ENCODE measurements at regions not wholly inside any gene's neighbourhood (a gene's known extent, or its start where the extent isn't known, plus 50 kb on each side); places are given as distances from the start of the nearest gene placed in this dataset.
A peak's percentile ranks its signal among the peaks of the same experiment; 100 is the strongest.

DNA sequence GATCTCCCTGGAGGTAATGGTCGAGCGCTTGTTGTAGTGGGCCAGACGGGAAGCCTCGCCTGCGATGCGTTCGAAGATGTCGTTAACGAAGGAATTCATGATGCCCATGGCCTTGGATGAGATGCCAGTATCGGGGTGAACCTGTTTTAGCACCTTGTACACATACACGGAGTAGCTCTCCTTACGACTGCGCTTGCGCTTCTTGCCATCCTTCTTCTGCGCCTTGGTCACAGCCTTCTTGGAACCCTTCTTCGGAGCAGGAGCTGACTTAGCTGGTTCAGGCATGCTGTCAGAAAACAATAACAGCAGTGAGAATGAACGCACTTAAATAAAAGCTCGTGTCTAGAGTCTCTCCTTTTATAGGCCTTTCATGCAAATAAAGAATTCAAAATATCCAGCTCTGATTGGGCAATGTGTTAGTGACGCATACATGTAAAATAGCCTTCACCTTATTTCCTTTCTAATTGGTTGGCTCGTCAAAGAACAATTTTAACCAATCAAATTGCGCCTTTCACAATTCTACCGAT, 129.2 kb downstream of the HFE start:
- peak; percentile 46 for DNase-seq

DNA sequence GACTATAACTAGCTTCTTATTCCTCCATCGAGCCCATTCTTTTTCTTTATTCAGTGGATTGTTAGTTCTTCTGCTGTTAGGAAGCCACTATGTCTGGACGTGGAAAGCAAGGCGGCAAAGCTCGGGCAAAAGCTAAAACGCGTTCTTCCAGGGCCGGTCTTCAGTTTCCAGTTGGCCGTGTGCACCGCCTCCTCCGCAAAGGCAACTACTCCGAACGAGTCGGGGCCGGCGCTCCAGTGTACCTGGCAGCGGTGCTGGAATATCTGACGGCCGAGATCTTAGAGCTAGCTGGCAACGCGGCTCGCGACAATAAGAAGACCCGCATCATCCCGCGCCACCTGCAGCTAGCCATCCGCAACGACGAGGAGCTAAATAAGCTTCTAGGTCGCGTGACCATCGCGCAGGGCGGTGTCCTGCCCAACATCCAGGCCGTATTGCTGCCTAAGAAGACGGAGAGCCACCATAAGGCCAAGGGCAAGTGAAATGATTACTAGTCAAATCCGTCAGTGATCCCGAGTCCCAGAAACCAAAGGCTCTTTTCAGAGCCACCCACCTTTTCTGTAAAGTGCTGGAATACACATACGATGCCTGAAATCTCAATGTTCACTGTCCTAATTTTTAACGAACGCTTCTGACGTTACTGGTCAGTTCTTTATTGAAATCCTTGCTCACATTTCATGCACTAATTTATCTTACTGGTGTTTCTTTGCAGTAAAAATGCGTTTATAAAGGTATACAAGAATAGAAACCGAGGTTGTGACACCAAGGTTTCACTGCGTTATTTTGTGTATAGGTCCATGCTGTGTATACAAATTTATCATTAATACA, 129.9 kb downstream of the HFE start:
- peak; percentile 67 for DNase-seq

DNA sequence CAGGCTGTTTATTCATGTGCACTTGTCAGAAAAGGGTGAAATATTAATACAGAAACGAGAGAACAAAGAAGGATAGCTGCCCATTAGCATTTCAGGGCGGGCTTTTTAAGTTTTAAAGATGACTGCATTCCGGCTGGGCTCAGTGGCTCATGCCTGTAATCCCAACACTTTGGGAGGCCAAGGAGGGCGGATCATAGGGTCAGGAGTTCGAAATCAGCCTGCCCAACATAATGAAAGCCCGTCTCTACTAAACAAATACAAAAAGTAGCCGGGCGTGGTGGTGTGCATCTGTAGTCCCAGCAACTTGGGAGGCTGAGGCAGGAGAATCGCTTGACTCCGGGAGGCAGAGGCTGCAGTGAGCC, 130.5 kb downstream of the HFE start:
- DNase-seq = no peak

DNA sequence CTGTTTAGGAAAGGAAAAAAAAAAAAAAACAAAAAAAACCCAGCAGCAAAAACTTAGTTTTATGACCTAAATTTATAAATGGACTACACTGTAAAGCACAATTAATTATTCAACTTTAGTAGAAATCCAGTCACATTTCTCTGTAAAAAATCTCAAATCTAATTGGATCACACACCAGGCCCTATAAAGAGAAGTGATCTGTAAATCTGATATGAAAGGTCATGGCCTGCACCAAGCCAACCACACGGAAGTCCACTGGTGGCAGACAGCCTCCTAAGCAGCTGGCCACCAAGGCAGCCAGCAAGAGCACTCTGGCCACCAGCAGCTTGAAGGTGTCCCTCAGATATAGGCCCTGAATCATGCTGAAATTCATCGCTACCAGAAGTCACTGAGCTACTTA, 131.6 kb downstream of the HFE start:
- no peak for DNase-seq

DNA sequence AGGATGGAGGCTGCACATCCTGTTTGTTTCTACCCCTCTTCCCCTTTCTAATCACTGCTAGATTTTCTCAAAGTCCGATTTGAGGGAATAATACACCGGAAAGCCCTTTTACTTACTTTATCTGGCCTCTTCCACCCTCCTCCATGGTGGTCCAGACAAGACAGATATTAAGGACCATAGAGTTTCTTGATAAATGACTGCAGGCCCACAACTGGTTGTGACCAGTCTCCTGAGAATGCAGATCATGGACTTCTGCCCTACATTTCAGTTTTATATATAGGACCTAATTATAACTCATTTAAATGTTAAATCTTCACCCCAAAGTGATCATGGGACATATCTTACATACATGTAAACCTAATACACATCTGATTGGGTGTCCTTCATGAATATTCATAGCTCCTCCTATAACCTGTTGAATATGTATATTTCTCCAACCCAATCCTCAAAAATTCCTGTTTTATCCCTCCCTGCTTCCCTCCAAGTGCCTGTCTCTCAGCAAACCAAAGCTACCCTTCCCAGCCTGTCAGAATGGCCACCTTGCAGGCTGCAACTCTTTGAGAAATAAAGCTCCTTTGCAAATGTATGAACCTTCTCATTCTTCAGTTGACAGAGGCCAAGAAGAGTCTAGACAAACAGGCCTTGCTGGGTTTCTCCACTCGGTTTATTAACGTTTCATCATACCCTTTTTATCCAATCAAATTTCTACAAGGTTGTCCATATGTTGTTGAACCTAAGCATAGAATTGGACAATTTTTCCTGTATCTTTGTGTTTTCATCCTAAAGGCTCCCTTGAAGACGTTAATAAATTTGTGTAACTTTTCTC, 133.1 kb downstream of the HFE start:
- DNase-seq = no peak

DNA sequence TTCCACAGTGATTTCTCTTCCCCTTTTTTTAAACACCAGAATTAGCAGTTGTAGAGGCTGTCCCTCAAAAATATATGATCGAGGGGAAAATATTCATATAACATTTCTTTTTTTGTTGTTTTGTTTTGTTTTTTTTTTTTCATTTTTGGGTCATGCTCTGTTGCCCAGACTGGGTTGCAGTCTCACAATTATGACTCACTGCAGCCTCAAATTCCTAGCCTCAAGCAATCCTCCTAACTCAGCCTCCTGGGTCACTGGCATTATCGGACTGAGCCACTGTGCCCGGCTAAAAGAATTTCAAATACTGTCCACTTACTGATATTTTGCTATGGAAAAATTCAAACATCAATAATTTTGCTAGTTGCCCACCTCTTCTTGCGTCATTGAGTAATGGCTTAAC, 134.0 kb downstream of the HFE start:
- DNase-seq = no peak

DNA sequence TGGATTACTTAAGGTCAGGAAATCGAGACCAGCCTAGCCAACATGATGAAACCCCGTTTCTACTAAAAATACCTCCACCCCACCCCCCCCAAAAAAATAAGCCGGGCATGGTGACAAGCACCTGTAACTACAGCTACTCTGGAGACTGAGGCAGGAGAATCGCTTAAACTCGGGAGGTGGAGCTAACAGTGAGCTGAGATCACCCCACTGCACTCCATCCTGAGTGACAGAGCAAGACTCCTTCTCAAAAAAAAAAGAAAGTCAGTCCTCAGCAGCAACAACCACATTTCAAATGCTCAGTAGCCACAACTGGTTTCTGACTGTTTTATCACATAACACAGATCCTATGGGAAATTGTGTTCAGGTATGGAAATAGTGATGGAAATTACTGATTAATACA, 135.3 kb downstream of the HFE start:
- DNase-seq = no peak

DNA sequence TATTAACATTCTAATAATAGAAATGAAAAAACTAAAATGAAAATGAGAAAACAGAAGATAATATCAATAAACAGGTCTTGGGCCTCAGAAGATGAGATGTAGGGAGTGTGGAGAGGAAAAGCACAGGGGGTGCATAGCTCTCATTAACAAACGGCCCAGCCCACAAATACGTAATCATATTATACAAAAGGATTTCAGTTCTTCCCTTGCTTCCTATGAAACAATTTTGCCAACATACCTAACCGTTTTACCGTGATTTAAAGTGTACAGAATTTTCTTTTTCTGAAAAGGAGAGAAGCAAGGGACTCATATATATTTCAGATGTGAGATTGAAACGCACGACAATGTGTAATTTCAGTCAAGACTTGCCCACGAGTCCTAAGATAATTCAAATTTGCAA, 136.0 kb downstream of the HFE start:
- no peak for DNase-seq

DNA sequence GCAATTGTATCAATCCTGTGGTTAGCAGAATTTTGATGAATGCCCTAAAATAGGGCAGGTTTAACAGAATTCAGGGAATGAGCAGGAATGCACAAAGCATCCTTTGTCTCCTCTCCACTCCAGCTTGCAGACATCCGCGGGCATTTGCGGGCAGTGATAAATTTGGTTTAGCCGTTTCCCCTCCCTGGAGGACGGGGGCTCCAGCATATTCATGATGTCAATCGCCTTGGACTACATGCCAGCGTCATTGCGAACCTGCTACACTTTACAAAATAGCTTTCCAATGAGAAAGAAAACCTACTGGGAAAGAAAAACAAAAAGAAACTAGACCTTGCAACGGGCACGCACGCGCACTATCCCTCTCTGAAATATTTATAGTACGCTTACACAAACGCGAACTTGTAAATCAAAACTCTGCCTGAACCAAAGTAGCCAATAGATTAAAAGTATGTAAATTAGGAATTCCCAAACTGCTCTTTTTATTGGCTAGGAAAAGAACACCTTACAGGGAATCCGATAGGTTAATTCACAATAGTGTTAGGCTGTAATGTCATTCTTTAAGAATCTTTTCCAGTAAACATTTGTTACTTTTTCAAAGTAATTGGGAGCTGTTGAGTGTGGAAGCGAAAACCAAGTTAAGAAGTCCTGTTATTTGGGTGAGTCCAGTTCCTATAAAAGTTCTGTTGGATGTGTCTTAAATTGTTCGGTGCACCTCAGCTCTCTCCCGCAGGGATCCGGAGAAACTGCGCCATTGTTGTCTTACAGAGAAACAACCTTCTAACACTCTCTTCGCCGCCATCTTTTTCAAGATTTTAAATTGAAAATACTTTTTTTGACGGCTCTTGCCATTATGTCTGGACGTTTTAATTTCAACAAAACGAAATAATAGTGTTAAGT, 136.7 kb downstream of the HFE start:
- peak; percentile 44 for DNase-seq

DNA sequence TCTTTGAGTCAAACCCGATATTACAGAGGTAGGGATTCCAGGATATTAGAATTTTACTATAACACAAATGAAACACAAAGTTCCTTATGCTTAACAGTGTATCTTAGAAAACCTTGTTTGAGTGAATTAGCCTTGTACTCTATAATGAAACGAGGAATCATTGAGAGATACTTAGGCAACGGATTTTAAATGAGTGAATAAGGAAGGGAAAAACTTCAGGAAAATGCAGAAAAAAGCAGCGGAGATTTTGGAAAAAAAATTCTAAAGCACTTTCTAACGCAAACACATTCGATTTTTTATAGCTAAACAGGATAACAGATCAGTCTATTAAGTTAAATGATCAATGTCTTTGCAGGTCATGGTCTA, 137.3 kb downstream of the HFE start:
- no peak for DNase-seq

DNA sequence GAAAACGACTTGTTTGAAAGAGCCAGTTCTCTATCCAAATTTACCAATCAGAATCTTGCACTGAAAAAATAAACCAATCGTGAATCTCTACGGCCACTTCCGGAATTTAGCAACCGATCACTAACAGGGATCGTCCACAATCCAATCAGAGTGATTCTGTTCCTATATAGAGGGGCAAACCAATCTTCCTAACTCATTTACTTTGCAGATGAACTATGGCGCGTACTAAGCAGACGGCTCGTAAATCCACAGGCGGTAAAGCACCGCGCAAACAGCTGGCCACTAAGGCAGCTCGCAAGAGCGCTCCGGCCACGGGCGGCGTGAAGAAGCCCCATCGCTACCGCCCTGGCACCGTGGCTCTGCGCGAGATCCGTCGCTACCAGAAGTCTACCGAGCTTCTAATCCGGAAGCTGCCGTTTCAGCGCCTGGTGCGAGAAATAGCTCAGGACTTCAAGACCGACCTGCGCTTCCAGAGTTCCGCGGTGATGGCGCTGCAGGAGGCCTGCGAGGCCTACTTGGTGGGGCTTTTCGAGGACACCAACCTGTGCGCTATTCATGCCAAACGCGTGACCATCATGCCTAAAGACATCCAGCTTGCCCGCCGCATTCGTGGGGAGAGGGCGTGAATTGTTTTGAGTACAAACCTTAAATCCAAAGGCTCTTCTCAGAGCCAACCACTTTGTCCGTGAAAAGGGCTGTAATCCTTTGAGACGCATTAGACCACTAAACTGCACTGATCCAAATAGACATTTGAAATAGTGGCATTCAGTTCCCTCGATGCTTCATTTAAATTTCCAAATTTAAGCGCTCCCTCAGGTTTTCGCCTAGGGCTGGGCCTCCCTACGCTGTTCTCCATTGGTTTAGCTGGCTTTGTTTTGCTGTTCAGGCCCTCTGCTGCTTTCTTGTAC, 138.0 kb downstream of the HFE start:
- DNase-seq = no peak

DNA sequence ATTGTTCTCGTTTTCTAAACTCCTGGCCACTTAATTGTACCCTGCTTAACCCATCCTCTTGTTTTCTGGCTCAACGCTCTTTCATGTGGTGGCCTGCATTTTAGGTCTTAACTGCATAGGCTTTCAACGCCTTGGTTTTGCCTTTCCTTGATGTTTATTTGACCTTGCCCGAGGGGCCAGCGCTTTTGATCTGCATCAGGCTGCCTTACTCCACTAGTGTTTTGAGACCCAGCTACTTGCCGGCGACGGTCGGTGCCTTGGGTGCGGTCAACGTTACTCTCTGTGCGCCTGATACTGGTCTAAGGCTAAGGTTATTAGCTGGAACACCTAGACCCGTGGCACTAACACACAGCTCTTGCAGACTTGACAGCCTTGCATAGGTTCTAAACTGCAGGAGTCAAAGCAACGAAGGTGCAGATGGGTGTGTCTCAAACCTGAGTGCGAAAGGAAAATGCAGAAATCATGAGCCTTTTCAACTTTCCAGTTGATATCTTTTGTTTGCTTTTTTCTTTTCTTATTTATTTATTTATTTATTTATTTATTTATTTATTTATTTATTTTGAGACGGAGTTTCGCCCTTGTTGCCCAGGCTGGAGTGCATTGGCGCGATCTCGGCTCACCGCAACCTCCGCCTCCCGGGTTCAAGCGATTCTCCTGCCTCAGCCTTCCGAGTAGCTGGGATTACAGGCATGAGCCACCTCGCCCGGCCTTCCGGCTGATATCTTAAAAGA, 138.8 kb downstream of the HFE start:
- DNase-seq = no peak

DNA sequence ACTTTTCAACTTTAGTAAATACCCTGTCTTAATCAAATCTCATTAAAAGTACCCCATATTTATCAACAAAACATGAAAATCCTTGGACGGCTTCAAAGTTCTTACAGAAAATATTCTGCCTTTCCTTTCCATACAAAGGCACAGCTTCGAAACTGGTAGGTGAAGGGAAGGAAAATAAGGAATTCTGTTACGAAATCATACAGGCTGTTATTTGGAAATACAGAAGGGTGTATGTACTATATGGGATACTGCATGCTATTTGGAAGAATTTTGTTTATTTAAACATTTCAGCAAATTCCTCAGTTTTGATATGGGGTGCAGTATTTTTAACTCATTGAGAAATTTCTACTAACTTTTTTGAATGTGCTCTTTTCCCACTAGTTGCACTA, 138.4 kb upstream of the BTN3A2 start:
- DNase-seq = no peak

DNA sequence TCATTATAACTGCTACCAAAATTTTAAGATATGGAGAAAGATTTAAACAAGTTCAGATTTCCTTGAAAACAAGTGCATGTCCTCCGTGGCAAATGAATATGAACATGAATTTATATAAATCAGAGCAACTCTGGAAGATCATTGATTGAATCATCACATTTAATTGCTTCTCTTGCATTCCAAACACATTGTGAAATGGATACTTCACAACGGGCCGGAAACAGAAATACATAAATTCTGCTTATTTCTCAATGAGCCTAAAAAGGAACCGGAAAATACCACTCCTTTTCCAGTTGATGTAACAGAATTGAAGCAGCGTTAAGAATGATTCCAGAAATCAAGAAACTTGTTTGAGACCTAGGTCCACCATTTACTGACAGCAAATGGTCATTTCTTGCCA, 134.6 kb upstream of the BTN3A2 start:
- no peak for DNase-seq

DNA sequence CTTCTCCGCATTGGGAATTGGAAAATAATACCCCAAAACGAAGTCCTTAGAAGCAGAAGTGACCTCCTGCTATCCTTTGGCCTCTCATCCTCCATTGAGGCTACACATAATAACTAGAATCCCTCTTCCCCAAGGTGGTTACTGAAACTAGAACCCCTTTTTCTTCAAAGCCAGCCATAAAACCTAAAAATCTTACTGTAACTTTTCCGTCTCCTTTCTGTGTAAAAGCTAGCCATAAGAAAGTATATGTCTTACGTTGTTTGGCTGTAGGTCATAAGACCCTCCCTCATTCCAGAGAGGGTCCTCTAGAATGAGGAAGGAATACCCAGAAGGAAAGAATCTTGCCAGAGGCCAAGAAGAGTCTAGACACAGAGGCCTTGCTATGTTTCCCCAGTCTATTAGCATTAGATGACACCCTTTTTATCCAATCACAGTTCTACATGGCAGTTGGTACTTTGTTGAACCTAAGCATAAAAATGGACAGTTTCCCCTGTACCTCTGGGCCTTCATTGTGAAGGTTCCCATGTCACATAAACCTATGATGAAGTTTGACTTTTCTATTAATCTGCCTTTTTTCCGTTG, 133.9 kb upstream of the BTN3A2 start:
- DNase-seq = no peak

DNA sequence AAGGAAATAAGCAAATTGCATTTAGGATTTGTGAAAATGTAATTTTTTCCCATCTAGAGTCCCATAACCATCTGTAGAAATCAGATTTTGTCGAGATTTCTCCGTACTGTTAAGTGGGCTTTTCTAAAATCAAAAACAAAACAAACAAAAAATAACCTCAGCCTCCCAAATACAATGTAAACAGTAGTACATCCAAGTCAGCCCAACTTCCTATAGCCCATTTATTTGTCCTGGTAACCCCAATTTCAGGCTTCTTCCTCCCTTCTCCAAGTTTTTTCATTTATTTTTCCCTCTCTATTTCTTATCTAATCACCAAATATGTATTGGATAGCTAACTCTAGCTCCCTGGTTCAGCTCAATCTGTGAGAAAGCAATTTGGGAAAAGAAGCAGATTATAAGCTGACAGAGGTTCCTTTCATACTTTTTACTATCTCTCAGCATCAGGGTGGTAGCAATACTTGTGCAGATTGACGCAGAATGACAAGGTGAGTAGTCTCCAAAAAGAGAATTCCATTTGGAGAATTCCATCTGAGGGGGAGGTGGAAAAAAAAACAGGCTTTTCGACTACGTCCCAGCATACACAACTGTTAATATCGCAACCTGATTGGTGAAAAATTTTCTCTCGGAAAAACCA, 132.6 kb upstream of the BTN3A2 start:
- no peak for DNase-seq

DNA sequence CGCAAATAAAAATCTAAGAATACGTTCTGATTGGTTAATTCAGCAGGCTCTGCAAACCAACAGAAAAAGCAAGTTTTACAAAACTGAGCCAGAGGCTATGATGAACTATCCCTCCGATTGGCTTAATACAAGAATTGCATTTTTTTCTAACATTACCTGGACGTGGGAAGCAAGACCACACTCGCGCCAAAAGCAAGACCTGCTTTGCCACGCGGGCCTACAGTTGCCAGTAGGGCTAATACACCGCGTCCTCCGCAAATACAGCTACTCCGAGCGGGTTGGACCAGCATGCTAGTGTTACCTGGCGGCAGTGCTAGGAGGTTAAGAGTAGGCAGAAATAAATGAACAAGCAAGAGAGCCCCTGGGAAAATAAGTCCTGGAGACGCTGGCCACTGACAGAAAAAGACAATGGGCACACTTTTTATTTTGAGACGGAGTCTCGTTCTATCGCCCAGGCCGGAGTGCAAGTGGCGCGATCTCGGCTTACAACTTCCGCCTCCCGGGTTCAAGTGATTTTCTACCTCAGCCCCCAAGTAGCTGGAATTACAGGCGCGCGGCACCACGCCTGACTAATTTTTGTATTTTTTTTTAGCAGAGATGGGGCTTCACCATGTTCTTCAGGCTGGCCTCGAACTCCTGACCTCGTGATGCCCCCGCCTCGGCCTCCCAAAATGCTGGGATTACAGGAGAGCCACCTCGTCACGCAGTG, 131.9 kb upstream of the BTN3A2 start:
- DNase-seq = no peak

DNA sequence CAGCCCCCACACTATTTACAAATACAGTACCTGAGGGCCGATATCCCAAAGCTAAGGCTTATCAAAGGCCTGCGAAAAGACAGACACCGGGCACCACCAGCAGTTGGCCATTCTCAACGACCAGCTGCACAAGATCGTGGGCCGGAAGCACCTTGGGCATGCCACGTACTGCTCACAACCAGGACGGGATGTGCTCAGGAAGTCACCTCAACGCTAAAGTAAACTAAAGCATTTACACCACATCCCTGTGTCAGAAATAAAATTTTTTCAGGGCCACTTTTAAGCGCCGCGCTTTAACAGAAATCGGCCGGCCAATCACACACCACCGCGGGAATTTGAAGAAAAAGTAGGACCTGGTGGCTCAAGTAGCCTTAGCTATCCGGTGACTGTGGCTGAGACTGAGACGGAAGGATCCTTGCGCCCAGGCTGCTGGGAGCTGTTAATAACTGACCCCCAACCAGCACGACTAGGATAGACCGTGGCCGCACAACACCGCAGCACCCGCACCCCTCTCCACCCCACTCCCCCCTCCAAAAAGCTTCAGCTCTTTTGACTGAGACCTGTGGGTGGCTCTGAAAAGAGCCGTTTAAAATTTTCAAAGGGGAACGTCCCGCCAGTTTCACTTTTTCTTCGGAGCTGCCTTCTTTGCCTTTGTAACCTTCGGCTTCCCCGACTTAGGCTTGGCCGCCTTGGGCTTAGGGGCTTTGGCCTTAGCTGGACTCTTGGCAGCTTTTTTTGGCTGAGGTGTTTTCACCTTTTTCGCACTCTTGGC, 131.2 kb upstream of the BTN3A2 start:
- DNase-seq = peak; percentile 53

All from T-helper 9 cell (primary cell).